Transverse colon (tissue), 4 donors: ENCODE measurements at regions not wholly inside any gene's neighbourhood (a gene's known extent, or its start where the extent isn't known, plus 50 kb on each side); places are given as distances from the start of the nearest gene placed in this dataset.

Experiments used
- EP300 ChIP-seq: sonication (generic); formaldehyde crosslinking; IDR thresholded peaks from one replicate; pipeline ENCODE4 v1.6.1; 2017; ENCODE audit warnings: antibody characterized with exemption, low read depth
- POLR2A ChIP-seq: fragments of 450-650 bp; IDR thresholded peaks from one replicate; pipeline ENCODE4 v1.6.1; 2016; ENCODE audit warnings: antibody characterized with exemption, mild to moderate bottlenecking, moderate library complexity
- POLR2AphosphoS5 ChIP-seq, 3 donors: sonication (generic); formaldehyde crosslinking; IDR thresholded peaks; one replicate each; pipeline ENCODE4 v1.6.1; 2016; ENCODE audit warnings: antibody characterized with exemption in 3 of 3
- TF ChIP-seq, protein P1 (sequence below), 5 experiments: fragments of 200-600 bp in 3 of 5; fragments of 450-650 bp in 2 of 5; sonication (generic) in 3 of 5; IDR thresholded peaks; 1 replicate in 2 of 5; 2 replicates in 3 of 5; pipeline ENCODE4 v1.5.1; 2016 to 2017; ENCODE audit warnings: antibody characterized with exemption in 5 of 5, inconsistent platforms in 3 of 5, mild to moderate bottlenecking in 2 of 5, moderate library complexity in 1 of 5

- TF ChIP-seq, protein P1, sequence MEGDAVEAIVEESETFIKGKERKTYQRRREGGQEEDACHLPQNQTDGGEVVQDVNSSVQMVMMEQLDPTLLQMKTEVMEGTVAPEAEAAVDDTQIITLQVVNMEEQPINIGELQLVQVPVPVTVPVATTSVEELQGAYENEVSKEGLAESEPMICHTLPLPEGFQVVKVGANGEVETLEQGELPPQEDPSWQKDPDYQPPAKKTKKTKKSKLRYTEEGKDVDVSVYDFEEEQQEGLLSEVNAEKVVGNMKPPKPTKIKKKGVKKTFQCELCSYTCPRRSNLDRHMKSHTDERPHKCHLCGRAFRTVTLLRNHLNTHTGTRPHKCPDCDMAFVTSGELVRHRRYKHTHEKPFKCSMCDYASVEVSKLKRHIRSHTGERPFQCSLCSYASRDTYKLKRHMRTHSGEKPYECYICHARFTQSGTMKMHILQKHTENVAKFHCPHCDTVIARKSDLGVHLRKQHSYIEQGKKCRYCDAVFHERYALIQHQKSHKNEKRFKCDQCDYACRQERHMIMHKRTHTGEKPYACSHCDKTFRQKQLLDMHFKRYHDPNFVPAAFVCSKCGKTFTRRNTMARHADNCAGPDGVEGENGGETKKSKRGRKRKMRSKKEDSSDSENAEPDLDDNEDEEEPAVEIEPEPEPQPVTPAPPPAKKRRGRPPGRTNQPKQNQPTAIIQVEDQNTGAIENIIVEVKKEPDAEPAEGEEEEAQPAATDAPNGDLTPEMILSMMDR (IDR thresholded peaks at IDR 0.05), result no peak
- no peak for TF ChIP-seq POLR2AphosphoS5 (IDR thresholded peaks at IDR 0.05)
- no peak for TF ChIP-seq POLR2A
- TF ChIP-seq EP300, result no peak
Observed at GRCh38 chr15:62565634-62566026, 400.5 kb upstream of the C2CD4B start.
